ENCODE measurements at regions not wholly inside any gene's neighbourhood (a gene's known extent, or its start where the extent isn't known, plus 50 kb on each side); places are given as distances from the start of the nearest gene placed in this dataset.
"Not testable (repeated sequence)": the region's sequence is repeated elsewhere in the genome, so short reads cannot be mapped to it uniquely, and the experiment has no call there.

GRCh38 chr2:7646024-7646423 lies 728.8 kb downstream of the RNF144A start:
- DNase-seq (ENCODE audit: low read depth), result no peak

DNA sequence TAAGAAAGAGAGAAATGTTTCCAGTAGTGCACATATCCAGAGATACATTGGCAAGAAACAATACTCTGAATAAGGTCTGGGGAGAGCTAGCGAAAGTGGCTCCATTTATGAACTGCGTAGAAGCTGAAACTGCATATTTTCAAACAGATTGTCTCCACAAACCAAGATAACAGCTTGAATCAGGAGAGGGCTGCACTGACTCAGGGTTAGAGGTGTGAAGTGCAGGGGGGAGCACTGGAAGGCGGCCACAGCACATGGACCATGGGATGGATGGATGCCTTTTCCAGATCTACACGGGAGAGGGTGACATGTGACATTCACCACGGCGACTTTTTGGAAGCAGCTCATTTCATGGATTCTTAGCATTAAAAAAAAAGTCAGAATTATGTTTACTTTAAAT lies 729.4 kb downstream of the RNF144A start:
- no peak for DNase-seq (ENCODE audit: low read depth)

DNA sequence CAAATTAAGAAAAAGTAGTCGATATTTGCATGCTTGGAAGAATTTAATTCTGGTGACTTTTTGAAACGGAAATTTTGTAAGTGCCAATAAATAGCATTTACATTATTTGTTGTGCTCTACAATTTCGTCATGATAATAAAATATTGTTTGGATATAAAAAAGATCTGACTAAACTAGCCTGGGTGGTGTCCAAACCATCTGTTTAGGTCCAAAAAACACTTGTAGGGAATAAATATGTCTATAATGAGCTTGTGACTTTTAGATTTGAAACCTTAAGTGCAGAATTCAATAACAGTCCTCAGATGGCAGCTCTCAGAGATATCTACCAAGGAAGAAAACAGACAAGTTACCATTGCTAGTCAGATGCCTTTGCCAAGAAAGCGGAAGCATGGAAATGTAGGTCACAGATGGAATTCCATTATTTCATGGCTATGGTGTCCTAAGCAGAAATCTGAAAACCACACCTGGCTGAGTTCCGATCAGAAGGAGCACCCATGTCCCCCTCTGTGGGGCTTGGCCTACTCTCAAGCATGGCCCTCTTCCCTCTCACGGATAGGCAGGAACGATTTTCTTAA lies 731.1 kb downstream of the RNF144A start:
- no peak for DNase-seq (ENCODE audit: low read depth)

- DNase-seq (ENCODE audit: low read depth), result no peak
These were observed 732.4 kb downstream of the RNF144A start for GRCh38 chr2:7649461-7650228.

GRCh38 chr2:7653617-7654016 lies 736.4 kb downstream of the RNF144A start:
- DNase-seq (ENCODE audit: low read depth), result no peak

DNA sequence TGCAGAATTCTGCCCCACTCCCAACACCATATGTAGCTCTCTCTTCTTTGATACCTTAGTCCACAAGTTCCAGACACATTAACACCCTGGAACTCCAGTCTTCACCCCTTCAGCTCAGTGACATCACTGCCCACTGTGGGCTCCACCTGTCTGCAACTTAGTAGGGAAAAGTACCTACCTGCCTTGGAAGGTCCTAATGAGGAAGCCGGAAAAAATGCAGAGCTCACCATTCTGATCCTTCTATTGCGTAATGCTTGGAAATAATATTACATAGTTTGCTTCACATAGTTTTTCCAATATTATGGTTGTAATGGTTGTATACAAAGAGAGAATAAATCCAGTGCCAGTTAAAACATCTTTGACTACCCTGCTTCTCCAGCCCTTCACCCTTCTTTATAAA lies 738.4 kb downstream of the RNF144A start:
- no peak for DNase-seq (ENCODE audit: low read depth)

DNA sequence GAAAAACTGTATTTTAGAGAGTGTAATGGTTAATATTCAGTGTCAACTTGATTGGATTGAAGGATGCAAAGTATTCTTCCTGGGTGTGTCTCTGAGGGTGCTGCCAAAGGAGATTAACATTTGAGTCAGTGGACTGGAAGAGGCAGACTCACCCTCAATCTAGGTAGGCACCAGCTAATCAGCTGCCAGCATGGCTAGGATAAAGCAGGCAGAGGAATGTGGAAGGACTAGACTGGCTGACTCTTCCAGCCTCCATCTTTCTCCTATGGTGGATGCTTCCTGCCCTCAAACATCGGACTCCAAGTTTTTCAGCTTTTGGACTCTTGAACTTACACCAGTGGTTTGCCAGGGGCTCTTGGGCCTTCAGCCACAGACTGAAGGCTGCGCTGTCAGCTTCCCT lies 740.3 kb downstream of the RNF144A start:
- DNase-seq (ENCODE audit: low read depth), result not testable (repeated sequence)

DNA sequence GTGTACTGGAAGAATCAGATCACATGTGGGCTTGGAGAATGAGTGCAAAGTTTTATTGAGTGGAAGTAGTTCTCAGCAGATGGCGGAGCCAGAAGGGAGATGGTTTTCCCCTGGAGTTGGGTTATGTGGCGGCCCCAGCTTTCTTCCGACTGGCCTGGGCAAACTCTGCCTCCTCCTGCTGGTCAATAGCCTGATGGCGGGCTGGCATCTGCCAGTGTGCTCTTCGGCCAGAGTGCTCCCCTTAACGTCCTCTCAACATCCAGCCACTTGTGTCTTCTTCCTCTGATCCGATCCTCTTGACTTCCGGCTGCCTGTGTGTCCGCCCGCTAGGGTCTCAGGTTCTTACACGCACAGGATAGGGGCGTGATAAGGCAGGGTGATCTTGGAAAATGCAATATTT lies 741.3 kb downstream of the RNF144A start:
- DNase-seq (ENCODE audit: low read depth), result no peak

GRCh38 chr2:7660816-7661215 lies 743.6 kb downstream of the RNF144A start:
- DNase-seq (ENCODE audit: low read depth), result no peak

DNA sequence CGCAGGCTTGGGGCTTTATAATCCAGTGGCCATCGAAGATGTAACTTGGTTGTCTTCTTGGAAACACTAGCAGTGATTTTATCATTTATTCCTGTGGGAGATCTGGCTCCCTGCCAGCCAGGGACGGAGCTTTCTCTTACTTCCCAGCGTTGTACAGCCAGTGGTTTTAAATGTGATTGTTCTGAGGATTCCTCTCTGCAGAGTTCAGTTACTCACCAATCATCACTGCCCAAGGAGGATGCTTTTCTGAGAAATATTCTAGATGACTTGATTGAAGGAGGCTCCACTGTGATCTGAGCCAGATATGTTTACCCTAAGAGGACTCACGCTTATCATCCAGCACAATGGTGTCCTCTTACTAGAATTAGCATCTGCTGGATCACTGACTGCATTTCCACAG lies 744.3 kb downstream of the RNF144A start:
- DNase-seq (ENCODE audit: low read depth), result peak; percentile 5

DNA sequence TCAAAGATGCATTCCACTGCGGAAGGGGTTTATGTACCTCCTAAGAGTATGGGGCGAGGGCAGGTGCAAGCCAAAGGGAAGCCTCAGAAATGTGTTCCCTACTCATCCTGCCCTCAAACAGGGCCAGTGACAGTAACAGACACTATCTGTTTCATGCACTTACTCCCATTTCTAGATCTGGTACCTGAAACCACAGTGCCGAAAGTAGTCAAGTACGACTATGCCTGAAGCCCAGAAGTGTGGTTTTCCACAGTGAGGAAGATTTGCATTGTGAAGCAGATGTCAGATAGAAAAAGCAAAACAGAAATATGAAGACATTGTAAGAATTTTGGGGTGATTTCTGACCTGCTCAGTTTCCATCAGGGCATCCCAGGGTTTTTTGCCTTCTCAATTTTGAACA lies 748.7 kb downstream of the RNF144A start:
- no peak for DNase-seq (ENCODE audit: low read depth)

GRCh38 chr2:7666596-7667259 lies 749.5 kb downstream of the RNF144A start:
- DNase-seq (ENCODE audit: low read depth), result no peak

DNA sequence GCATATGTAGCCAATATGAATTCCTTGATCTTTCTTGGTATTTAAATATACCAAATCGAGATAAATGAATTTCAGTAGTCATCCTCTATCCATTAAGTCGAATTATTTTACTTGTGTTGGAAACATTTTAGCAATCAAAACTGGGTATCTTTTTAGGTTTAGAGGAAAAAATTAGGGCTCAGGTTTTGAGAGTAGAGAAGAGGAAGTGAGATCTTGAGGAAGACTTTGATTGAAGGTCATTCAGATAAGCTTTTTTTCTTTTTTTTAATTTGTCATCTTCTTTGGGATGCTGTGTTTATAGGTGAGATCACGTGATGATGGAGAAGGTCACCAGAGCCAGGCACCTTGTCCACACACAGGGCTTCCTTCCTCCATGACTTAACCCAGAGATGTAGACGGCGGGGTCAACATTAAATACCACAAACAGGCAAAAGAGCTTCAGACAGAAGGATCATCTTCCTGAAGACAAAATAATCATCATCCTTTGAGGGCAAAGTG lies 750.1 kb downstream of the RNF144A start:
- DNase-seq (ENCODE audit: low read depth), result no peak

- DNase-seq (ENCODE audit: low read depth), result peak; percentile 20
These were observed 753.9 kb downstream of the RNF144A start for GRCh38 chr2:7670905-7671641.

DNA sequence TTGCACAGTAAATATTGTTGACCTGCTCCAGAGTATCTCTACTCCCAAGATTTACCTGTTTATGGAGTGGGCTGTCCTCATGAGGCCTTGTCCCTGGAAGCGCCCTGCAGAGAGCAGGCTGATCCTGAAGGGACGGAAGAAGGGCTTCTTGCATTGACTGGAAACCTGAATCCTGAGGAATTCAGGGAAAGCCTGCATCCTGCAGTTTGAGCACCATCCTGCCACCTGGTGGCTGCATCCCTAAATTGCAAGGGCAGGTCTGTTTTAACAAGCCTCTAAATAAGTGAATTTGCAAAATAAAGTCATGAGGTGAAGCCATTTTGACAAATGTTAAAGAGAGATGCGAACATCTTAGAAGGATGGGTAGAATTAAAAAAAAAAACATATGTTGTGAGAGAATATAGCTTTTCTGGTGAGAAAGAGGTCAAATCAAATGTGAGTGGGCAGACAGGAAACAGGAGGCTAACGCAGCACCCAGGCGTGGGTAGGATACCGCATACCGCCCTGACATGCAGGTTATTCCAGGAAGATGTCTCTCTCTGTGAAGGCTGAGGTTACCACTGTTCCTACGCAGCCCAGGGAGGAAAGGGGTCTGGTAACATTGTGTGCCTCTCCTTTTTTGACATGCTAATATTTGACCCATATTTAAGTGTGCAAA lies 754.9 kb downstream of the RNF144A start:
- DNase-seq (ENCODE audit: low read depth), result peak; percentile 37

- no peak for DNase-seq (ENCODE audit: low read depth)
These were observed 755.5 kb downstream of the RNF144A start for GRCh38 chr2:7672685-7673071.

DNA sequence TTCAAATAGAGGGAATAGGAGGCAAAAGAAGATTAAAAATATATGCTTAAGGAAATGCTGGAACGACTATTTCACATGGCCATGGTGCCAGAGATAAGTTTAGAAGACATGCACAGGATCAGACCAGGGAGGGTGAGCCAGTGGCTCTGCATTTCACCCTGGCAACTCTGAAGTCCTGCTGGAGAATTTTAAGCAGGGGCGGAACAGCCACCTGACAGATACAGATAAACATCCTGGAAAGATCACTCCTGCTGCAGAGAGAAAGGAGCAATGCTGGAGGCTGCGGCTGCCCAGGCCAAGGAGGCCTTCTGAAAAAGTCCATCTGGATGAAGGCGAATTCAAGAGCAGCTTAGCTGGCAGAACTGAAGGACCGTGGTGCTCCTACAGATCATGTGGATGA lies 755.9 kb downstream of the RNF144A start:
- no peak for DNase-seq (ENCODE audit: low read depth)

DNA sequence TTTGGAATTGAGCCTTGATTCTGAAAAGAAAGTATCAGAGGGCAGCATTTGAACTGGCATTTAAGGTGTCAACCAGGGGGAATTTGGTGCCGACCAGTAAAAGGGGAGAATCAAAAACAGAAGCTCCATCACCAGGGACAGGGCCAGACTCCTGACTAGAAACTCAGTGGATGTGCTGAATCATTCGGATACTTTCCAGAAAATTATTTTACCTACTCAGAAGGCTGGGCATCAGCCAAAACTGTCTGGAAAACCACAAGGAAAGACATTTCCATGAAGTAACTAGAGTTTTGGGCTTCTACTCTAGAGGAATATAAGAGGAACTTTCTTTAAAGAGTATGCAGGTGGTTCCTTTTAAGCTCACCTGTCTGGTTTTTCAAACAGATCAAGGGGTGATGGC lies 756.6 kb downstream of the RNF144A start:
- DNase-seq (ENCODE audit: low read depth), result peak; percentile 21

DNA sequence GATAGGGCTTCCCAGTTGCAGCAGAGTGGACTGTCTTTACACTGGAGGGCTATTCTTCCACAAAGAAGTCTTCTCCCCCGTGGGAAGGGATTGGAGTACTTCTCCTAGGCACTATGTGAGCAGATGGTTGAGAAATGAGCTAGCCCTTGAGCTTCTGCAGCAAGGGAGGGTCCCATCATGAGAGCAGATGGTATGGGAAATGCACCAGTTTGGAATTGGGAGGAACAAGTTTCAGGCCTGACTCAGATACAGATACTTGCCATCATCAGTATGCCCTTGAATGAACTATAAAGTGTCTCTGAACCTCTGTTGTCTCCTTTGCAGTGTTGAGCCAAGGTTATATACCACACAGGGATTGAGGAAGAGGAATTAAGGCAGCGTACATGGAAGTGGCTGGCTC lies 757.4 kb downstream of the RNF144A start:
- no peak for DNase-seq (ENCODE audit: low read depth)

GRCh38 chr2:7676714-7677113 lies 759.5 kb downstream of the RNF144A start:
- no peak for DNase-seq (ENCODE audit: low read depth)

- DNase-seq (ENCODE audit: low read depth), result no peak
These were observed 764.8 kb downstream of the RNF144A start for GRCh38 chr2:7681881-7682461.

GRCh38 chr2:7683196-7683595 lies 766.0 kb downstream of the RNF144A start:
- no peak for DNase-seq (ENCODE audit: low read depth)
